HTR-8/SVneo (cell line): ENCODE measurements at regions not wholly inside any gene's neighbourhood (a gene's known extent, or its start where the extent isn't known, plus 50 kb on each side); places are given as distances from the start of the nearest gene placed in this dataset.
"Not testable (repeated sequence)": the region's sequence is repeated elsewhere in the genome, so short reads cannot be mapped to it uniquely, and the experiment has no call there.

Experiments used
- DNase-seq: peaks from one replicate; pipeline ENCODE4 v3.0.0; 2011; ENCODE audit warnings: low spot score, mixed read lengths; ENCODE audit not compliant: insufficient read length
- FAIRE-seq: peaks from 2 replicates; lab custom pipeline; 2011; peaks lifted over from hg19 to GRCh38; lab: Jason Lieb, UNC

DNA sequence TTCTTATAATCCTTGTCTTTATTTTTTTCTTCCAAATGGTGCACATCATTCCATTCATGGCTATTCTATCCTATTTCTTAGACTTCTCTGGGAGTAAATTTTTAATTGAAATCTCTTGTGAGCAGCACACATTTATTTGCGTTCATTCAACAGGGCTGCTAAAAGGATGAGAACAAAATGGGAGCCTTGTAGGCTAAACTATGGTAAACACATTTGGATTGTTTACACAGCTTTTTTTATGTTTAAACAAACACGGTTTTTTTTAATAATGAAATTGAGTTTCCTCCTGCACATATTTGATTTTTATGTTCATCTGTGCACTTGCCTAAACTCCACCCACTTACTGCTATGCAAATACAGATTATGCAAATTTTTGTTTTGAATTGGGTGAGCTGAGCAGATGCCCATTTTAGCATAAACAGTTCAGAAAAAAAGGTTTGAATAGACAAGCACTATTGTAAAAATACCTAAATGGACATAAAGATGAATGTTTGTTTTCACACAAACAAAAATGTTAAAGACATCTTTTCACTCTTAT is 92.0 kb downstream of the OLIG3 start:
- FAIRE-seq, result no peak

DNA sequence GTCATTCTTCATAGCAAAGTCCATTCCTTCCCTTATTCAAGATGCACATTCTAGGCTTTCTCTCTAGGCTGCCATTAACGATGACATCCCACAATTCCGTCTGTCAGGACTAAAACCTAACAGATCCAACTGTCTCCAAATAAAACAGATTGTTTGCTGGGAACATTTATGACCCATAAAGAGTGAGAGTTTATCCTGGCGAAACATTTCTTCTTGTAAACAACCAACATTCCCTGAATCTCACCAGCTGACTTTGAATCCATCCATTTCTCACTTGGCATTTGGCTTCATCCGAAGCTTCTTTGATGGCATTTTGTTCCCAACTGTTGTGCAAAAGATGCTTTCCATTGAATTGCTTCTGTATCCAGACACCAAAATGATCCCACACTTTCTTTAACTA is 93.1 kb downstream of the OLIG3 start:
- no peak for DNase-seq
- FAIRE-seq, result no peak

More for the DNA sequence above, 92.0 kb downstream of the OLIG3 start:
- no peak for DNase-seq

DNA sequence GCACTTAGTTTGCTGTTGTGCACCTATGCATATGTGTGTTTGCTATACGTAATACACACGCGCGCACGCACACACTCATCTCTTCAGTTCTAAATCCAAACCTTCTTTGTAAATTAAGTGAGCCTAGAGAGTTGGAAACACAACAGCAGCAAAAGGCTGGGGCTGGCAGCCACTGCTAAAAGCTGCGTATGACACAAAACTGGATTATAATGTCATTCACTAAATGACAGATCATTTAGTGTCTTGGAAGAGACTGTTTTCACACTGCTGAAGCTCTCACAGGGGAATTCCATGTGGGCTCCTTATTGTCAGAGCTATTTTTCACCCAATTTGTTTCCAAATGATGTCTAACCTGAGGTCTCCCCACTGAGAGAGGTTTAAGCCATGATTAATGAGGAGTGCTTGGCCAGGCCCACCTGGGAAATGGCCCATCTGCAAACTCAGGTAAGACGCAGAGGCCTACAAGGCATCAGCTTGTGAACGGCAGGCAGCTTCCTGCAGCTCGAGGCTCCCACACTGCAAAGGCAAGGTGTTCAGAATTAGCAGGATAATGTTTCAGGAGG is 94.2 kb downstream of the OLIG3 start:
- no peak for DNase-seq
- no peak for FAIRE-seq

DNA sequence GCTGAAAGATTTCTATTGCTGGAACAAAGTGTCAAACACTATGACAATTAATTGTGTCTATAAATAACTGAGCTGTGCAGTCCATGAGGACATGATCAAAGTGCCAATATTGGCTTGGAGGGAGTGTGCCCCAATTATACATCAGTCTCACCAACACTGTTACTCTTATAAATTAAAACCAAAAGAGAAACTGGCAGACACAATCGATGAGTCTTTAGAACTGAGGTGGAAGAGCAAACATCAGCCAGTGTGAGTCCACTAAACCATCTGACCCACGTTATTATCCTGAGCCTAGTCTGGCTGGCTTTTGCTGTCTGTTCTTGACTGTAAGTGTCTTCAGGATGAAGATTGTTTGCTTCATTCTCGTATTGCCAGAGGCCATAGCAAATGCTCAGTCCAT is 98.9 kb downstream of the OLIG3 start:
- DNase-seq (no peak), FAIRE-seq (no peak)

DNA sequence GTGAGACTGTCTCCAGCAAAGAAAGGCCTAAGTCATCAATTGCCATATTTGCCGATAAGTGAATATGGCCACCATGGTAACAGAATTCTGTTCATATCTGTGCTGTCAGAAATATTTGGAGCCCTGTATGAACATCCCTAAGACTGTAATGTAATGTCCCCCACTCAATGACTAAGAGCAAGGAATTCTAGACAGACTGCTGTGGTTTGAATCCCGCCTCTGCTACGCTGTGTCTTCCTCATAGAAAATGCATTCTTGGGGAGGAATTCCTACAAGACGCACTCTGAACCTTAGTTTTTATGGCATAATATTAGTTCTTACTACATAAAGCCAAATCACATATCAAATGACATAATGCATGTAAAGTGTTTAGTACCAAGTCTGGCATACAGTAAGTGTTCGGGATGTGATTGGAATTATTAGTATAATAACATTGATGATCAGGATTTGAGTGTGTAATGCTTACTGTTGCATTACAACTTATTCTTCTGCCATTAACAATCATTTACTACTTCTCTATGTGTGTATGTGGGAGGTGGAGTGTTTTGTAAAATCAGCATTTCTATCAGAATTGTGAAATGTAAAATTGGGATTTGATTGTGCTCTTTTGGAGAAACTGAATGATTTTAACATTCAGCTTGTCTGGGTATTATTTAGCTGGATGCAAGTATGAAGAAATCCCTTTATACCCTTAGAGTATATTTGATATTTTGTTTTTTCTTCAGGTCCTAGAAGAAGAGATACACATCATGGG is 103.0 kb downstream of the OLIG3 start:
- DNase-seq (no peak), FAIRE-seq (no peak)

DNA sequence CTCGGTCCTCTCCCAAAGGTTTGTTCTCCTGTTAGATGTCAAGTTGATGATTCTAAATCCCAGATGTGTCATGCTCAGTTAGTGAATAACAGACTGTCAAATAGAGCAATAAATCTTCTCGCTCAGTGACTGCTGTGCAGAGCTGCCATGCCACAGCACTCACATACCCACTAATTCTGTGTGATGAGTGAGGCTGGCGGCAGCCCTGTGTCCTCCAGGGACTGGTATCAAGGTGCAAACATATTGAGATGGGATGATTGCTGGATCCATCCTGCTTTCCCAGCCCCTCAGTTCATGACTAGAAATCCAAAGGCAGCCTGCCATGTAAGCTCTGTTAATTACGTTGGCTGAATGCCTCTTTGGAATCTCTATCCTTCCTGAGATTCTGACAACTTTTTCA is 103.9 kb downstream of the OLIG3 start:
- no peak for DNase-seq
- no peak for FAIRE-seq

DNA sequence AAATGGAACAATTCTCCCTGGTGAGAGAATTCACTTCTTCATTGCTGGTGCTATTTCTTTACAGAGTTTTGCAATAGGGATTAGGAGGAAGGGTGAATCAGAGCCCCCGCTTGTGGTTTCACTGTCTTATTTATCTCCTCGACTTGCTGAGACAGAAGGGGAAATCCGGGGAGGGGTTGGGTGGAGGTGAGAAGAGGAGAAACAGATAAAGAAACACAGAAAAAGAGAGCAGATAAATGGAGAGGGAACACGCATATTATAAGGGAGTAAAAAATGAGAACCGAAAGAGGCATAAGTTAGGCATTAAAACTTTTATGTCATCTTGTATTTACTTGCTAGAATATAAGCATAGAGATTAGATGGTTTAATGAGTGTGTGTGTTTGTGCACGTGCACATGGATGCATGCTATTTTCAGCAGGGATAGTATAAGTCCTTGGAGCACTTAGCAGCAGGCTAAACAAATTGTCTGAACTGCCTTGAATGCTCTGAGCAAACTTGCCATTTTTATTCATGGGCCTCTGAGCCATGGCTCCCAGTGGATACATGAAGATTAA is 105.0 kb downstream of the OLIG3 start:
- FAIRE-seq (no peak), DNase-seq (no peak)

DNA sequence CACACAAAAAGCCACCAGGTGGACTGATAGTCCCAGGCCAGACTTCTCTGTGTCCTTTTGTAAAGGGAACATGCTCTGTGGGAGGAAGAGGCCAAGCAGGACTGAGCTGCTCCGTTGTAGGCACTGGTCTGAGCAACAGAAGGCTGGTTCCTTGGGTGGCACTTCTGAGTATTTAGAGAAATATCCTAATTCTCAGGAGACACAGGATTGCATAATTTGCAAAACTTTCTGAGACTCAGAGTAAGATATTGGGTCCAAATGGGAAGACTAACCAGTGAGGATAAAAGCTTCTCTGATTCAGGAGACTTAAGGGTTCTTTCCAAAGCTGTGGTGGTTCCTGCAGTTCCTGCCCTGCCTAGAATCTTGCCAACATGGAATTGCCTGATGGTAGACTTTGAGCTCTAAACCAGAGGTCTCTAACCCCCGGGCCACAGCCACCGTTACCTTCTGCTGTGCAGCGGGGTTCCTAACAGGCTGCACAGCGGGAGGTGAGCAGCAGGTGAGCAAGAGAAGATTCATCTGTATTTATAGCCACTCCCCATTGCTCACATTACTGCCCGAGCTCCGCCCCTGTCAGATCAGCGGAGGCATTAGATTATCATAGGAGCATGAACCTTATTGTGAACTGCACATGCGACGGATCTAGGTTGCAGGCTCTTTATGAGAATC is 107.0 kb downstream of the OLIG3 start:
- FAIRE-seq (no peak), DNase-seq (no peak)

DNA sequence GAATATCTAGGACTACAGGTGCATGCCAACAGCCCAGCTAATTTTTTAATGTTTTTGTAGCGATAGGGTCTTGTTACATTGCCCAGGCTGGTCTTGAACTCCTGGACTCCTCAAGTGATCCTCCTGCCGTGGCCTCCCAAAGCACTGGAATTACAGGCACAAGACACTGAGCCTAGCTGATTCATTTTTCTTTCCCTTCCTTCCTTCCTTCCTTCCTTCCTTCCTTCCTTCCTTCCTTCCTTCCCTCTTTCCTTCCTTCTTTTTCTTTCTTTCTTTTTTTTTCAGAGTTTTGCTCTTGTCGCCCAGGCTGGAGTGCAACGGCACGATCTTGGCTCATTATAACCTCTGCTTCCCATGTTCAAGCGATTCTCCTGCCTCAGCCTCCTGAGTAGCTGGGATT is 110.9 kb downstream of the OLIG3 start:
- DNase-seq, FAIRE-seq: not testable (repeated sequence)

DNA sequence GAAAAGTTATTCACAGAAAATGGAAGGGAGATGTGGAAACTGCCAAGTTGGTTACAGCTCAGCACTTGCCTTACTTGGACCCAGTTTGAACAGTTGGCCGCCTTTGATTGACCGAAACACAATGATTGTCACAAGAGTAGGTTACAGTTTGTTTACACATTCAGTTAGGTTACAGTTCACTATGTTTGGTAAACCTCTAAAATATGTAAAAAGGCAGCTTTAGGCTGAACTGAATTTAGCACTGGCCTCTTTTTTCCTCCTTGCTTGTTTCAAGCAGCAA is 116.2 kb downstream of the OLIG3 start:
- DNase-seq, result no peak
- no peak for FAIRE-seq

DNA sequence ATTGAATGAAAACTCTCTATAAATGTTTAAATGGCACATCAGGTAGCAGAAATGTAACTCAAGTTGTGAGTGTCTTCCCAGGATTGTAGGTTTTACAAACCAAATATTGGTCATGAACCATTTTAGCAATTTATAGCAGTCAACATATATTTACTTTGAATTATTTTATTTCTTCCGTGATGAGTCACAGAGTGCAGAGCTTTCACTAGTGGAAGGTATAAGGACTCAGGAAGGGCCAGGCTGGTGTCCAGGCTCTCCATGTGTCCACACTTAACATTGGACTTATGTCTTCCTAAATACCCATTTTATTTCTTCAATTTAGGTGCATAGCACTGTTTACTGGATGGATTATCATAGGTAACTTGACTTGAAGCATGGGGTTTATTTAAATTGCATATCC is 120.9 kb downstream of the OLIG3 start:
- no peak for DNase-seq

DNA sequence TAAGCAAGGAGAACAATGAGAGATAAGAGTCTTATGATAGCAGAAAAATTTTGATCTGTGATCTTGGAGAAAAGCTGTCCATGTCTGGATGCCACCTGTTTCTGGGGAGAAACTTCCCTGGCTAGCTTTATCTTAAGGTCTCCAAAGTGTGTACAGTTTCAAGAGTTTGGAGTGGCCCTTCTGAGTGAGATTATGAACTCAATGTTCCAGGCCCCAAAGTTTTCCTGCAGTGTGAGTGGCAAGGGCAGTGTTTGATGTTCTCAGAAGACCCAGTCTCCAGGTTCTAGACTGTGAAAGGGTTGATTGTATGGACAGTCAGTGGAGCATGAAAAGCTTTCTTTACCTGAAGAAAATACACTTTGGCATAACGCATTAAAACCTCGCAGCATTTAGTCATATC is 121.7 kb downstream of the OLIG3 start:
- no peak for FAIRE-seq
- no peak for DNase-seq

More for the DNA sequence above, 120.9 kb downstream of the OLIG3 start:
- no peak for FAIRE-seq

DNA sequence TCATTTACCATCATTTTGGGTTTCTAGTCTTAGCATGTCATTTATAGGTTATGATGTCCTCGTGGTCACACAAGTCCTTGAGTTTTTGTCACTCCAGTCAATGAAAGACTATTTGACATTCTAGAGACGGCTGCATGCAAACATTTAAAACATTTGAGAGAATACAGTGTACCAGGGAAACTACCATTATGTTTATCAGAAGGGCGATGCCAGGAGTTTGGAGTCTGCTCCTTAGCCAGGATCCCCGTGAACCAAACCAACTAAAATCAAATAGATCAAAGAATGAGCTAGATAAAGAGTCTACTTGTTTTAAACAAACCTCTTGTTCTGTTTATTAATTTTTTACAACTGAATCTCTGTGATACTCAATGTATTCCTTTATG is 122.6 kb downstream of the OLIG3 start:
- DNase-seq, result no peak
- no peak for FAIRE-seq

DNA sequence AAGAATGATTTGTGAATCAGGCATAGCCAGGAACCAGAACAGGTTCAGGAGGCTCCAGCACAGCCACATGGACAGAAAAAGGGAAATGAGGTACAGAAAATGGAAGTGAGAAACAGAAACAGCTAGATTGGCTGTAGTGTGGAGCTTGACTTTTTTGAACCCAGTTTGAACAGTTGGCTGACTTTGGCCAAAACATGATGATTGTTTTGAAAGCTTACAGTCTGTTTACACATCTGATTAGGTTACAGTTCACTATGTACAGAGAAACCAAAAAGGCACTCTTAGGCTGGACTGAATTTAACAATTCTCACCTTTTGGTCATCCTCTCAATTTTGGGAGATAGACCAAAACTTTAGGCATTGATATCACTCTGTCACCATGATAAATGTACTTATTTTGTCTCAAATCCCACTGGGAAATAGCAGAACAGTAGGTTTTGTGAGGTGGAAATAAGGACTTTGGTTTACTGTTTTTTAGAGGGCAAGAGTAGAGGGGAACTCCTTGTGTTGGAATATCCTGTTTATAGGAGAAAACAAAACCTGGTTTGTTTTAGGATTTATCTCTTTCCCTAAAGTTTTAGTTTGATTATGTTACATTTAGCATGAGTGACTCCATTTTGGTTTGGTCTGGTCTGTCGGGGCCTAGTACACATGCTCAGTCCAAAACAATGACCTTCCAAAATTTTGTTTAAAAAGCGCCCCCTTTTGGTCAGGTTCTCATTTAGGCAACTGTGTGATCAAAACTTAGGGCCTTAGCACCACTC is 123.1 kb downstream of the OLIG3 start:
- no peak for DNase-seq
- no peak for FAIRE-seq

DNA sequence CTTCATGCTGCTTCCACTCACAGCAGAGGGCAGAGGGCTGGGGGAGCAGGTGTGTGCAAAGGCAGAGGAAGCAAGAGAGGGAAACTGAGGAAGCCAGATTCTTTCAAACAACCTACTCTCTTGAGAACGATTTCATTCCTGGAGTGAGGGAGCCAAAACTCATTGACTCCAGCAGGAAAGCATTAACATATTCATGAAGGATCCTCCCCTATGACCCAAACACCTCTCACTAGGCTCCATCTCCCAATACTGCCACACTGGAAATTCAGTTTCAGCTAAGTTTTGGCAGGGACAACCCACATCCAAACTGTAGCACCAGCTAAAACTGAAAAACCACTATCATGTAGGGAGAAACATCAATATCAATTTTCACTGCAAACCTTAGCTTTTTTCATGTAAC is 125.1 kb downstream of the OLIG3 start:
- DNase-seq (no peak), FAIRE-seq (no peak)

DNA sequence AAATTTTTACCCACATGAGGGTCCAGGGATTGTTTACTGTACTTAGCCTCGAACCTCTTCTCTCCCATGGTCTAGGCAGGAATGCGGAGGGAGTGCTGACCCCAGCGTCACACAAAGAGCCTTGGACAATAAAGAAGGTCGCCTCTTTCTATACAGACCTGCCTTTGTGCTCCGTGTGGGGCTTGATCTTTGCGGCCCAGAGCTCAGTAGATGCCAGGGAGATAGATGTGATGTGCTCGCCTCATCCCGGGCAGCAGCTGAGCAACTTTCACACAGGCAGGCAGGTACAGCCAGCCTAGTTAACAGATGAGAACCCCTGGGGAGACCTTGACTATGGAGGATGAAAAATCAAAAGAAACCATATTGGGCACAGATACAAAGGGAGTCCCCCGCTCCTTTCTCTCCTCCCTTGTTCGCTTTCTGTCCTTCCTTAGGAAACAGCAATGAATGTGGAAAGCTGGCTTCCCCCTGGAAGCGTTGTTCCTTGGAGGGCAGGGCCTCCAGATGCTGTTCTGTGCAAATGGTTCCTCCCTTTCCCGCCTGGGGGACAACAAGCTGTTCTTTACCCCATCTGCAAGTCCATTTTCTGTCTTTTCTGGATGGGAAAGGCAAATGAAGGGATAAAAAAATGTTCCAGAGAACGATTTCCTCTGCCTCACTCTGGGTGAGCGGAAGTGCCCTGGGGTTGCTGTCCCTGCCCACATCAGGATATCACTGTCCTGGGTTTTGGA is 128.3 kb downstream of the OLIG3 start:
- DNase-seq, result no peak
- no peak for FAIRE-seq

DNA sequence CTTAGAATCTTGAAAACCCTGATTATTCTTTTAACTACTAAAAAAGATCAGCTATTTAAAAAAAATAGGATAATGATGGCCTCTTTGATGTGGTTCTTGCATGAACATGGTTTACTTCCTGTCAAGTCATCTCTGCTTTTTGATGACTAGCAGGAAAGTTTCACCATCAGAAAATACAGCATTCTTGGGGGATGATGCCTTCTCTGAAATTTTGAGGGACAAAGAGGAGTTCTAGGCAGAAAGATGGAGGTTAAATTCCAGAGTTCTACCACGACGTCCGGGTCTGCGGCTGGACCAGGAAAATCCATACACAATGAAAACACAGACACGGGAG is 130.4 kb downstream of the OLIG3 start:
- FAIRE-seq (no peak), DNase-seq (no peak)

DNA sequence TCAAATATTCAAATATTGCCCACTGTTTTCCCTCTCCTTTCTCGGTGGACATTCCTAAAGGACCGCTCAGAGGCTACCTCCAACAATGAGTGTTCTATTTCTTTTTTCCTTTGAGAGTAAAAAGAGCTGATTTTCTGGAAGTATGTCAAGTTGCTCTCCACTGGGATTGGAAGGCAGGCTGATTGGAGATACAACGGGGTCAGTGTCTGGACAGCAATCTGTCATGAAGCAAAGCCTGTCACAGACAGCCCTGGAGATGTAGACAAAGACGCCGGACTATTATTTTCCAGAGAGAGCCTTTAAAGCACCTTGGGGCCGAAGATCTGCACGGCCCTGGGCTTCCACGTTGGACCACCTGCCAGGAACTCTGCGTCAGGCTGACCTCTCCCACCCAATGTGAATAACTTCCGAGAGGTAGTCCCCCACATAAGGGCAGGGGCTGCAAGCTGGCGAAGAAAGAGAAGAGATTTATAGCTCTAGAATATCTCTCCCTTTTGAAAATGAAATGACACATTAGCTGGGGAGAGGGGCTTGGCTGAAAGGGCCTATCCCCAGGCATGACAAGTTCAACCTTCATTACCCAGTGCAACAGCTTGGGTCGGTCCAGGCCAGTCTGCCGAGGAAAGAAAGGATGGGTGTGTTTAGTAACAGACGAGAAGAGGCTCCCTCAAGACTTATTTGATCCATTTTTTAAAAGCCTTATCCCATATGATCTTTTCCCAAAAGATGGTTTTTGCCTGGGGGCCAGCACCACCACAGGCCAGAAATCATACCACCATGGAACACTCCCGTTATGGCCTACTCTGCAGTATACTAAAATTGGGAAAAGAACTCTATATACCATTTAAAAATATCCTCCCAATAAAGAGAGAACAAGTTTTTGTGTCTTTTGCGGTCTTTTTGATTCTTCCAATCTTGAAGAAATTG is 131.1 kb downstream of the OLIG3 start:
- FAIRE-seq, result no peak

DNA sequence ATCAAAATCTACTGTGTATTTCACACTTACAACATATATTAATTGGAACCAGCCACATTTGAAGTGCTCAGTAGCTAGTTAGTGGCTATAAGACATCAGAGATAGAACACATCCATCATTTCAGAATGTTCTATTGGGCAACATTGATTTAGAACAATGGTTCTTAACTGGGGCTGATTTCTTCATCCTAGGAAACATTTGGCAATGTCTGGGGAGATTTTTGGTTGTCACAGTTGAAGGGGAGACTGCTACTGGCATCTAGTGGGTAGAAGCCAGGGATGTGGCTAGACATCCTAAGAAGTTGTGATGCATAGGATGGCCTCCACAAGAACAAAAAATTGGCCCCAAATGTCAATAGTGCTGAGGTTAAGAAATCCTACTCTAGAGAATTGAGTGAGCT is 132.5 kb downstream of the OLIG3 start:
- DNase-seq (no peak), FAIRE-seq (no peak)

More for the DNA sequence above, 131.1 kb downstream of the OLIG3 start:
- no peak for DNase-seq
